Activated B cell treated with CpG ODN at 0.5 μM for 24 hours (primary cell): ENCODE measurements at regions not wholly inside any gene's neighbourhood (a gene's known extent, or its start where the extent isn't known, plus 50 kb on each side); places are given as distances from the start of the nearest gene placed in this dataset.

Experiments
- ATAC-seq: fragments of 200-7000 bp; cut with Tn5 transposase; one replicate; pipeline ENCODE4 v1.10.0; 2021; ENCODE audit warnings: low read depth, mild to moderate bottlenecking, moderate library complexity
- CTCF ChIA-PET: fragments of 350-600 bp; sonication (Branson Sonifier 250); formaldehyde crosslinking; loops from one replicate; lab custom pipeline; 2021; ENCODE audit warnings: antibody characterized with exemption; lab: Charles Lee
- POLR2A ChIA-PET: fragments of 350-600 bp; sonication (Branson Sonifier 250); formaldehyde crosslinking; loops from one replicate; lab custom pipeline; 2021; ENCODE audit warnings: antibody characterized with exemption; lab: Charles Lee
- DNase-seq: peaks from one replicate; pipeline ENCODE4 v3.0.0; 2022
- H3K27ac Mint-ChIP-seq: one replicate; pipeline ENCODE4 v1.8.0; 2020; ENCODE audit warnings: mixed read lengths
- H3K27me3 Mint-ChIP-seq: one replicate; pipeline ENCODE4 v1.8.0; 2021; ENCODE audit warnings: mixed read lengths
- H3K36me3 Mint-ChIP-seq: one replicate; pipeline ENCODE4 v1.8.0; 2021; ENCODE audit warnings: low read depth, mixed read lengths
- H3K4me1 Mint-ChIP-seq: one replicate; pipeline ENCODE4 v1.8.0; 2021; ENCODE audit warnings: mixed read lengths
- H3K4me3 Mint-ChIP-seq: one replicate; pipeline ENCODE4 v1.8.0; 2020; ENCODE audit warnings: mild to moderate bottlenecking, mixed read lengths
- H3K9me3 Mint-ChIP-seq: one replicate; pipeline ENCODE4 v1.8.0; 2020; ENCODE audit warnings: mixed read lengths
- CTCF ChIP-seq: fragments of 200-600 bp; IDR thresholded peaks from one replicate; pipeline ENCODE4 v1.8.0; 2022; ENCODE audit warnings: antibody characterized with exemption, mild to moderate bottlenecking
- intact Hi-C: fragments of 100-400 bp; cut with micrococcal nuclease; formaldehyde crosslinking; loops from one replicate; pipeline ENCODE4 v1.15.1; 2024

GRCh38 chr15:69991551-69991980 lies 106.2 kb downstream of the TLE3 start:
- Mint-ChIP-seq H3K27ac (no peak overlapping the region), H3K27me3 (peaks cover 3% of the 10 kb centered on the region), H3K4me1 (peaks cover 63% of the 10 kb centered on the region), H3K36me3 (no peaks in the 10 kb centered on the region), H3K9me3 (peaks cover 3% of the 10 kb centered on the region), H3K4me3 (no peak overlapping the region)
- CTCF ChIA-PET, result no interaction called here
- no peak for DNase-seq
- TF ChIP-seq CTCF, result no peak
- intact Hi-C loops, result no loop called here
- POLR2A ChIA-PET, result interaction anchor here (0.7 to 1.0 kb wide), 3 partner anchors 10 to 21 kb away, joined by 3 to 4 read pairs (median 3); no protein-coding TSS in a partner anchor
- ATAC-seq, result no peak

- intact Hi-C loops, result no loop called here
- H3K27ac Mint-ChIP-seq, result no peak overlapping the region
- no peak for ATAC-seq
Measured at GRCh38 chr15:69992348-69992747, 105.4 kb downstream of the TLE3 start.

GRCh38 chr15:69994429-69995205 lies 103.1 kb downstream of the TLE3 start:
- TF ChIP-seq CTCF, result no peak
- H3K4me3 Mint-ChIP-seq, result peak overlapping the region; percentile 0
- no peaks in the 10 kb centered on the region for H3K36me3 Mint-ChIP-seq
- ATAC-seq, result peak; percentile 81
- intact Hi-C loops, result loop anchor here (1.0 to 2.0 kb wide), 2 partner anchors 14 to 20 kb away; no protein-coding TSS in a partner anchor
- ChIA-PET CTCF (no interaction called here), POLR2A (interaction anchor here (0.9 to 1.3 kb wide), 2 partner anchors 14 to 102 kb away, joined by 3 to 5 read pairs; no protein-coding TSS in a partner anchor)
- H3K27ac Mint-ChIP-seq, result peak overlapping the region; percentile 57
- no peaks in the 10 kb centered on the region for H3K27me3 Mint-ChIP-seq
- DNase-seq, result no peak
- peaks cover 85% of the 10 kb centered on the region for H3K4me1 Mint-ChIP-seq
- peaks cover 3% of the 10 kb centered on the region for H3K9me3 Mint-ChIP-seq

More at GRCh38 chr15:69992348-69992747, 105.4 kb downstream of the TLE3 start:
- no peak for DNase-seq
- ChIA-PET CTCF (no interaction called here), POLR2A (interaction anchor here (0.7 to 1.0 kb wide), 2 partner anchors 11 to 12 kb away, joined by 3 to 4 read pairs; no protein-coding TSS in a partner anchor)
- Mint-ChIP-seq H3K4me1 (peaks cover 71% of the 10 kb centered on the region), H3K27me3 (peaks cover 3% of the 10 kb centered on the region), H3K4me3 (no peak overlapping the region), H3K36me3 (no peaks in the 10 kb centered on the region), H3K9me3 (peaks cover 3% of the 10 kb centered on the region)
- no peak for TF ChIP-seq CTCF

GRCh38 chr15:69996321-69997160 lies 101.2 kb downstream of the TLE3 start:
- Mint-ChIP-seq H3K36me3 (no peaks in the 10 kb centered on the region), H3K27me3 (no peaks in the 10 kb centered on the region), H3K27ac (no peak overlapping the region), H3K9me3 (peaks cover 3% of the 10 kb centered on the region), H3K4me3 (no peak overlapping the region), H3K4me1 (peaks cover 95% of the 10 kb centered on the region)
- intact Hi-C loops, result no loop called here
- ChIA-PET CTCF (no interaction called here), POLR2A (interaction anchor here (0.9 kb wide), 1 partner anchor 16 kb away, joined by 3 read pairs; no protein-coding TSS in a partner anchor)
- no peak for TF ChIP-seq CTCF
- ATAC-seq, result no peak
- no peak for DNase-seq

- no peak overlapping the region for H3K27ac Mint-ChIP-seq
- no peak overlapping the region for H3K4me3 Mint-ChIP-seq
- intact Hi-C loops, result no loop called here
- ChIA-PET CTCF (no interaction called here), POLR2A (interaction anchor here (0.7 kb wide), 1 partner anchor 100 kb away, joined by 3 read pairs; no protein-coding TSS in a partner anchor)
- TF ChIP-seq CTCF, result no peak
- DNase-seq (no peak), ATAC-seq (no peak)
- peaks cover 95% of the 10 kb centered on the region for H3K4me1 Mint-ChIP-seq
- no peaks in the 10 kb centered on the region for H3K36me3 Mint-ChIP-seq
- peaks cover 3% of the 10 kb centered on the region for H3K9me3 Mint-ChIP-seq
- H3K27me3 Mint-ChIP-seq, result no peaks in the 10 kb centered on the region
Measured at GRCh38 chr15:69997161-69997485, 100.6 kb downstream of the TLE3 start.
